Pancreas (tissue), 10 donors: ENCODE measurements at regions not wholly inside any gene's neighbourhood (a gene's known extent, or its start where the extent isn't known, plus 50 kb on each side); places are given as distances from the start of the nearest gene placed in this dataset.

Experiments
- ATAC-seq, 4 donors: fragments of 200-7000 bp; cut with Tn5 transposase; one replicate each; pipeline versions ENCODE4 v1.8.0 to v1.9.1; 2020; ENCODE audit warnings: mild to moderate bottlenecking in 4 of 4, moderate library complexity in 4 of 4
- DNase-seq, 6 donors: peaks; one replicate each; pipeline ENCODE4 v3.0.0-alpha.2; 2020
- FAIRE-seq: peaks from 2 replicates; lab custom pipeline; 2012; peaks lifted over from hg19 to GRCh38; lab: Jason Lieb, UNC
- H3K27ac ChIP-seq, 4 donors: fragments of 200-600 bp; sonication (generic); 1 replicate in 3 of 4; 2 replicates in 1 of 4; pipeline versions ENCODE4 v1.5.0 to v1.8.0; 2020
- H3K27me3 ChIP-seq, 4 donors: fragments of 200-600 bp; one replicate each; pipeline ENCODE4 v1.8.0; 2021
- H3K36me3 ChIP-seq, 3 donors: fragments of 200-600 bp; sonication (generic) in 1 of 3; one replicate each; pipeline versions ENCODE4 v1.5.0 to v1.8.0; 2020 to 2021
- H3K4me1 ChIP-seq, 3 donors: fragments of 200-600 bp; one replicate each; pipeline ENCODE4 v1.8.0; 2021
- H3K4me3 ChIP-seq, 4 donors: fragments of 200-600 bp; sonication (generic) in 2 of 4; one replicate each; pipeline versions ENCODE4 v1.5.0 to v1.8.0; 2020 to 2021
- H3K9me3 ChIP-seq, 4 donors: fragments of 200-600 bp; one replicate each; pipeline ENCODE4 v1.8.0; 2021
- CTCF ChIP-seq, 4 donors: fragments of 200-600 bp; sonication (generic) in 3 of 4; IDR thresholded peaks; one replicate each; pipeline versions ENCODE4 v1.5.0 to v1.8.0; 2021; ENCODE audit warnings: antibody characterized with exemption in 4 of 4
- WGBS, 2 donors: extraction: QIAGEN DNeasy Blood & Tissue Kit; methylation state at CpG; one replicate each; pipeline ENCODE4 v1.1.7; 2013; 5-methylcytosine and 5-hydroxymethylcytosine counted together
- intact Hi-C, 3 donors: fragments of 100-400 bp; cut with DNase I; formaldehyde crosslinking; loops; one replicate each; pipeline versions ENCODE4 v1.11.1 to v1.14.2; 2022
- donor health status: healthy with polysubstance abuse.
- donor health status: DM: no; HTN: no; CAD: no; lungs with moderate emphysema.
- donor health status: DM: no; HTN: no; CAD: no.
- donor health status: control.
- donor health status: control.
- donor health status: Bipolar disorder and iron deficiency.
- donor health status: DM: yes; HTN: yes; CAD: no.
- donor health status: DM: no; HTN: no; CAD: no.
- donor health status: DM: no; HTN: no; CAD: no.
- donor health status: DM: yes; HTN: yes; CAD: no.

- Histone ChIP-seq H3K36me3 (no peaks in the 10 kb centered on the region), H3K27me3 (no peaks in the 10 kb centered on the region), H3K4me3 (no peak overlapping the region), H3K9me3 (no peaks in the 10 kb centered on the region), H3K27ac (no peak overlapping the region), H3K4me1 (peaks cover 0 to 13% (median 5%) of the 10 kb centered on the region in 3 donors)
- no peak for ATAC-seq
- FAIRE-seq, result peak; percentile 61
- intact Hi-C loops, result no loop called here
- no peak for TF ChIP-seq CTCF (IDR thresholded peaks at IDR 0.05)
- DNase-seq, result no peak
- 81 to 82% methylated on average over 5 of the region's 5 CpGs for WGBS, 2 donors
Observed at GRCh38 chr21:41573902-41574690, 66.1 kb upstream of the TMPRSS2 start.

GRCh38 chr21:41571938-41572510, 64.1 kb upstream of the TMPRSS2 start:
- no peak for DNase-seq
- TF ChIP-seq CTCF (IDR thresholded peaks at IDR 0.05), result no peak
- Histone ChIP-seq H3K4me3 (no peak overlapping the region), H3K4me1 (peaks cover 0 to 7% (median 5%) of the 10 kb centered on the region in 3 donors), H3K27ac (no peak overlapping the region), H3K36me3 (no peaks in the 10 kb centered on the region), H3K27me3 (no peaks in the 10 kb centered on the region), H3K9me3 (no peaks in the 10 kb centered on the region)
- ATAC-seq, result no peak
- FAIRE-seq, result no peak
- intact Hi-C loops, result no loop called here

- FAIRE-seq, result no peak
- peaks cover 0 to 4% (median 2%) of the 10 kb centered on the region in 3 donors for H3K4me1 ChIP-seq
- 79 to 83% methylated on average over 7 of the region's 7 CpGs for WGBS, 2 donors
- no peaks in the 10 kb centered on the region for H3K27me3 ChIP-seq
- no peak for TF ChIP-seq CTCF (IDR thresholded peaks at IDR 0.05)
- H3K27ac ChIP-seq, result no peak overlapping the region
- DNase-seq, result no peak
- intact Hi-C loops, result no loop called here
- no peak overlapping the region for H3K4me3 ChIP-seq
- no peak for ATAC-seq
- H3K36me3 ChIP-seq, result no peaks in the 10 kb centered on the region
- H3K9me3 ChIP-seq, result no peaks in the 10 kb centered on the region
Observed at GRCh38 chr21:41570791-41571355, 62.9 kb upstream of the TMPRSS2 start.

GRCh38 chr21:41568606-41569385, 60.8 kb upstream of the TMPRSS2 start:
- intact Hi-C loops, result no loop called here

More at GRCh38 chr21:41568606-41569385, 60.8 kb upstream of the TMPRSS2 start:
- no peak for ATAC-seq
- no peaks in the 10 kb centered on the region for H3K9me3 ChIP-seq
- H3K27ac ChIP-seq, result no peak overlapping the region
- no peak for TF ChIP-seq CTCF (IDR thresholded peaks at IDR 0.05)
- H3K36me3 ChIP-seq, result no peaks in the 10 kb centered on the region
- DNase-seq, result no peak
- H3K4me3 ChIP-seq, result no peak overlapping the region
- peaks cover 0 to 4% (median 0%) of the 10 kb centered on the region in 3 donors for H3K4me1 ChIP-seq
- WGBS, 2 donors, result 68% methylated on average over 14 of the region's 14 CpGs
- no peaks in the 10 kb centered on the region for H3K27me3 ChIP-seq
- FAIRE-seq, result no peak
